AG08396 (cell line): ENCODE measurements at regions not wholly inside any gene's neighbourhood (a gene's known extent, or its start where the extent isn't known, plus 50 kb on each side); places are given as distances from the start of the nearest gene placed in this dataset.
"Not testable (repeated sequence)": the region's sequence is repeated elsewhere in the genome, so short reads cannot be mapped to it uniquely, and the experiment has no call there.

Source experiments
- DNase-seq: peaks from one replicate; pipeline ENCODE4 v3.0.0; 2012; ENCODE audit warnings: low spot score, mixed read lengths

DNA sequence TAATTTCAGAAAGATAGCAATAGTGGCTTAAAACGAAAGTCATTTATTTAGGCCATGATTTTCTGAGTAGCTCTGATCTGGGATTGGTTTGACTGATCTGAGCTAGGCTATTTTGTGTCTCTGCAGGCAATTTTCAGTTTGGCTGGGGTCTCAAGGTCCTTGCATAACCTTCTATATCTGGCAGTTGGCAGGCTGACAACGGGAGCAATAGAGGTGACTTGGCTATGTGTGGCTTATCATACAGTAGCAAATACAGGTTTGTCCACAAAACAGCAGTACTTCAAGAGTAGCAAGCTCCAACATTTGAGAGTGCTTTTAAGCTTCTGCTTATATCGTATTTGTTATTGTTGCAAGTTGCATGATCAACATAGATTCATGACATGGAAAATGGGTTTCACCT, 1167.3 kb upstream of the CELF2 start:
- DNase-seq: no peak

GRCh38 chr10:9851808-9852207, 1165.9 kb upstream of the CELF2 start:
- no peak for DNase-seq

- no peak for DNase-seq
Observed at GRCh38 chr10:9853405-9854355, 1164.0 kb upstream of the CELF2 start.

- not testable (repeated sequence) for DNase-seq
Observed at GRCh38 chr10:9855451-9855850, 1162.2 kb upstream of the CELF2 start.

DNA sequence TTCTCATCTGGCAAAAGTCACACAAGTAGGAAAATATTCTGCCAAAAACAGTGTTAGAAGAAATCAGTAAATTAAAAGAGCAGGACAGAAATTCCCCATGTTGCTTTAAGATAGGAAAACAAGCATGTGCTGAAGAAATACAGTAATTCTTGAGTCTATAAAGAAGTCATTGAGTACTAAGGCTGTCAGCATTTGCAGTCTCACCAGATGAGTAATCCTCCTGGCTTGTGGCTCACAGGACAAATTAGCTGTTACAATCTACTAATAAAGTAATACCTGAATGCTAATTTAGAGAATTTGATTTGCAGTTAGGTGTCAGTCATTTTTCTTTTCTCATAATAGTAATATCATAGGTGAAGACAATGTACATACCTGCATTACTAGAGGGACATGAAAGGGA, 1158.9 kb upstream of the CELF2 start:
- no peak for DNase-seq

DNA sequence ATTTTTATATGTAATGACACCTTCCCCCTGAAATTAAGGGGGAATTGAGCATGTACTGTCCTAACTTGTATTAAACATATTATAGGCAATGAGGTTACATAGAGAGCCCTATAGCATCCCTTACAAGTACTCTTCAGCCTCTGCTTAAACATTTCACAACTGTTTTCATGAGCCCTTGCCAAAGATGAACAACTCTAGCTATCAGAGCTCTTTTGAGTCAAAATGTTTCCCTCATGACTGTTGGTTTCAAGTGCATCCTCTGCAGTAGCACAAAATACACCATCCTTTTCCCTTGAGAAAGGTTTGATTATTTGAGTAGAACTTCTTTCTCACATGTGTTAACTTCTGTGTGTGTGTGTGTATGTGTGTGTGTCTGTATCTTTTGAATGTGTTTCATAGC, 1157.6 kb upstream of the CELF2 start:
- no peak for DNase-seq

DNA sequence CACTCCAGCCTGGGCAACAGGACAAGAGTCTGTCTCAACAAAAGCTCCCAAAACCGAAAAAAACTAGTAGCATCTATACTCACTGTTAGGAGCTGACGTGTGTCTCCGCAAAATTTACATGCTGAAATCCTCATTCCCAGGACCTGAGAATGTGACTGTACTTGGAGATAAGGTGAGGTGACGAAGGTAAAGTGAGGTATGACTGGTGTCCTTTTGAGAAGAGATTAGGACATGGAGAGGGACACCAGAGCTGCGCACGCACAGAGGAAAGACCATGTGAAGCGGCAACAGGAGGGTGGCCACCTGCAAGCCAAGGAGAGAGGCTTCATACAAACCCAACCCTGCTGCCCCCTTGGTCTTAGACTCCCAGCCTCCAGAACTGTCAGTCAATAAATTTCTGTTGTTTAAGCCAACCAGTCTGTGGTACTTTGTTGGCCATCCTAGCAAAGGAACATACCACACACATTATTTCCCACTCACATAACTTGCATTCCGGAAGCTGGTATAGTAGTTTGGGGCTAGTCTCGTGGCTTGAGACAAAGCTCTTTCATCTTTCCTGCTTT, 1154.0 kb upstream of the CELF2 start:
- DNase-seq: no peak

DNA sequence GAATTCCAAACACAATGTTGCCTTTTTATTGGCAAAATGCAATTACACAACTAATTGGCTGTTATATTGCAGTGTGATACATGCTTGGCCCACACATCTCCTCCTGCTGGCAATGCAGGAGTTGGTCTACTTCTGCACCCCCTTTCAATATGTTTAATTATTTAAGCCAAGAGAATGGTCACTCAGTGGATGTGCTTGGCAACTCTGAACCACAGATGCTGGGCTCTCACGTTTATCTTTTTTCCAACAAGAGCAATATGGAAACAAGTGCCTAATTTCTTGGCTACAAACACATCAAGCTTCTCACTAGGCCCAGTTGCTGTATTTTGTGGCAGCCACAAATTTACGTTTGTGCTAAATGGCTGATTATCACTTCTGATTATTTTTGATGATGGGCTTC, 1149.2 kb upstream of the CELF2 start:
- no peak for DNase-seq

DNA sequence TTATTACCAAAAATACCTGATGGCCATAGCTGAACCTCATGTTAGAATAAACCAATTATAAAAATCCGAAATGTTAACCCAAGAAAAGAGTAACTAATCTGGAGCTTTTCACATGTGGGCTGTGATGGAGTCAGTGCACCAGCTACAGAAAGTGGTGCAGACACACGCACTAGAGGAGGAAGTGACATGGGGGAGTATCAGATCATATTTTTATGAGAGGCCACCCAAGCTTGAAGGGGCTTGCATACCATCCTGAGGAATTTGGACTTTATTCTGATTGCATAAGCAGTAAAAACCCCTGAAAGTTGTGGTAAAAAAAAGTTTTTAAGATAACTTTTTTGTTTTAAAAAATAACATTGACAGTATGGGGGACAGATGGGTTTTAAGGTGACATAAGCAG, 1148.5 kb upstream of the CELF2 start:
- DNase-seq: no peak

DNA sequence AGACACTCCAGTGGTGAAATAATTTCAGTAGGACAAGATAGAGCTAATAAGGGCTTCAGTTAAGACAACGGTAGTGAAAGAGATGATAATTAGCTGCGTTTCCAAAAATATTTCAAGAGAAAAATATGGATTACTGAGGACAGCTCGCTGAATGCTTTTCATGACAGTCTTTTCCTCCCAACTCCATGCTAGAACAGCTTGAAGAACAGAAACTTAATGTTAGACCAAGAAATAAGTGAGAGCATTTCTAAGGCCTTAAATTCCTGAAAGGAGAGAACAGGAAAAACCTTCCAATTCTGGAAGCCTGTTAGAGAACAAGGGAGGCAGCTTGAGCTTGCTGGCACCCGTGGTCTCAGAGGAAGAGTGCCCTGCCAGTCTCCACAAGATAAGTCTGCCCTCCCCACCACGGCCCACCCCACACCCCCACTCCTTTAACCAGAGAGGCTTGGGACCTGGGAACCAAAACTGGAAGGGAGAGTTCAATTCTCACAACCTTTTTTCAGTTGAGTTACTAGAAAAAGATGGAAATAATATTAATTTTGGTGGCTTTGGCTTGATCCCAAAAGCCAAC, 1148.0 kb upstream of the CELF2 start:
- no peak for DNase-seq

- no peak for DNase-seq
Observed at GRCh38 chr10:9875353-9875752, 1142.3 kb upstream of the CELF2 start.

DNA sequence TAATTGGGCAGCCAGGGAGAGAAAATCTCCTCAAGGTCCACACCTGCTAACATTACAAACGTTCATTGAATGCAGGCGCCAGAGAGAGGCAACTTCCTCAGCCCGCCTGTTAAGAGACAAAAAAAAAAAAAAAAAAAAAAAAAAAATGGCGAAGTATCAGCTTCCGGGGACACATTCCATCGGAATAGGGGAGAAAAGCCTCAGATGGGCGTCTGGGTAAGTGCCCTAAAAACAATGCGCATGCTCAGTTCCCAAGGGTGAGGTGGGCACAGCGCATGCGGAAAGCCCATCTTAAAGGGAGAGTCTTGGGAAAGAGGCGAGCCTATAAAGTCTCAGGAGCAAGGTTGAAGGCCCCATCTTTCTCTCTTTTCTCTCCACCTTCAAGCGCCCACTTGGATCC, 1139.7 kb upstream of the CELF2 start:
- no peak for DNase-seq

DNA sequence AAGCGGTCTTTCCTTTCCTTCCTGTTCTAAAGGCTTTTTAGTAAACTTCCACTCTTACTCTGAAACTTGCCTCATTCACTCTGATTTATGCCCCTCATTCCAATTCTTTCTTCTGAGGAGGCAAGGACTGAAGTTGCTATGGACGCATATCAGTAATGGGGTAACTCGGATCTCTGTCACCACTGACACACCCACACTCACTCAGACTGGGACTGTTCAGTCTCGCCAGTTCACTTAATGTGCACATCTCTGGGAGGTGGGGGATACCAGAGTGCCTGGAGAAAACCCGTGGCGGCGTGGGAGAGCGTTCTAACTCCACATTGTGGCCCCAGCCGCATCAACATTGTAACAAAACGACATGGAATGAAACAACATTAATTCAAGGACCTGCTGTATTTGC, 1139.3 kb upstream of the CELF2 start:
- no peak for DNase-seq

GRCh38 chr10:9885761-9886160, 1131.9 kb upstream of the CELF2 start:
- DNase-seq: no peak

- DNase-seq: no peak
Observed at GRCh38 chr10:9886772-9887171, 1130.9 kb upstream of the CELF2 start.

- DNase-seq: no peak
Observed at GRCh38 chr10:9895453-9895852, 1122.2 kb upstream of the CELF2 start.

- DNase-seq: no peak
Observed at GRCh38 chr10:9895981-9896380, 1121.7 kb upstream of the CELF2 start.

DNA sequence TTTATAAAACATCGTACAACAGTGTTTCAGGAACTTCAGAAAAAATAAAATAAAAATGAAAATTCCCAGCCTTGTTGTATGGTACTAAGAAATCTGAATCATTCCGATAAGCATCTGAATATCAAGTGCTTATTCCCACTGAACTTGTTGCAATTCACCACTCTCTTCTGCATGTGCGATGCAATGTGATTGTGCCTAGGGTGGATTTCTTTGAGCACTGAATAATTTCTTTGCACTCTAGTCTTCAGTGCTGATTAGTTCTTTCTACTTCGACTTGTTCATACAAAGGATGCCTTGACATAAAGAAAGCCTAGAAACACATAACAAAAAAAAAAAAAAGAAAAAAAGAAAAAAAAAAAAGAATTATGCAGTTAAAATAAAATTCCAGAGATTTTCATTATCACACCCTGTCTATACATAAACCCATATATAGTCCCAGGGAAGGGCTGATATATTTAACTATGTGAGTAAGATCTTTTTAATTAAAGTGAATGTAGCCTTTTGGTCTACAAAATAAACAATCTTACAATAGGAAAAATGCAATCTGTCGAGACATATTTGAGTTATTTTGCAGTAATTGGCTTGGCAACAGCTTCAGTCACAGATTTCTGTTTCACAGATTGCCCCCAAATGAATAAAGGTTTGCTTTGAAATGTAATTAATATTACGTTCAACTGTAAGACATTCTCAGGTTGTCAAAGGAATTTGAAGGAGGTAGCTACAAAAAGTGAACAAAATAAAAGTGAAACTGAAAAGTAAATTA, 1118.9 kb upstream of the CELF2 start:
- DNase-seq: no peak

DNA sequence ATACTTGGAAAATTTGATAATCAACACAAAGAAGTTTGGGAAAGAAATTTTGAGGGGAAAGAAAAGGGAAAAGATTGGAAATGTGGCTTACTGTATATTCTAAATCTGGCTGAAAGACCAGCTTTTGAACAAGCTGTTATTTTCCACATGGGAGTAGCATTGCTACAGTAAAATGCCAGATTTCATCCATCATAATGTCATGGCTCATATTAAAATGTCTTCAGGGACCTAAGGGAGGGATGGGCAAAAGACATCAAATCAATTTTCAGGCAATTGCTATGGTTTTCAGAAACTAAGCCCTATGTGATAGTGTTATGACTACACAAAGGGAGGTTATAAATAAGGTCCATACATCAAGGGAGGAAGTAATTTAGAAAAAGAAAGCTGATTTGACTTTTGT, 1116.9 kb upstream of the CELF2 start:
- DNase-seq: no peak

DNA sequence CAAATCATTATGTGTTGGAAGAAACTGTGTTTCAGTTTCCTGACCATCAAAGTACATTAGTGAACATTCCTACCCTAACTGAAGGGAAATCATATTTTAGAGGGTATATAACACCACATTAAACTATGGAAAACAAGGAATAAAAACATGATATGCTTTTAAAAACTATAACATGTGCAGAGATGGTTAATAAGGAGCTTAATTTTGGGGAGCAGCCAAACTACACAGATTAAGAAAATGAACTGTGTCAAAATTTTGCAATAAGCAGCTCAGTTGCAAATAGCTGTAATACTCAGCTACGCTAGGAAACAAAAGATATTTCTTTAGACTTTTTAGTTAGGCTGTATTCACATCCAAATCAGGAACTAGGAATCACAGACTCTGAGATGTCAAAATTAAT, 1115.7 kb upstream of the CELF2 start:
- DNase-seq: no peak

GRCh38 chr10:9910446-9910845, 1107.2 kb upstream of the CELF2 start:
- DNase-seq: no peak

DNA sequence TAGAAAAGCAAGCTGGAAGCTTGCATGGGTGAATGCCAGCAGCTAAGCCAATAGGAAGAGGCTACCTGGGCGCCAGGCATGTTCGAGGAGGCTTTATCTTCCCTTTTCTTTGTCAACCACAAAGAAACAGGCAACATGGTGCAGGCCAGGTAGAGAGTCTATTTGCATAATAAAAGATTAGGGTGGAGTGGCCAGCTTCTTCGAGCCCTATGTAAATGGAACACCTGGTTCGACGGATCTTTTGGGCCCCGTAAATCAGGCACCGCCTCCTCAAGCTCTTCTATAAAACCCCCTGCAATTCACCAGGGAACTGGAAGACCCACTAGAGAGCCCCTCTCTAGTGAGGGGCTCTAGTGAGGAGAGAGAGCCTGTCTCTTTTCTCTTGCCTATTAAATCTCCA, 1106.2 kb upstream of the CELF2 start:
- no peak for DNase-seq
